Tibial artery (tissue), 4 donors: ENCODE measurements at regions not wholly inside any gene's neighbourhood (a gene's known extent, or its start where the extent isn't known, plus 50 kb on each side); places are given as distances from the start of the nearest gene placed in this dataset.
A peak's percentile ranks its signal among the peaks of the same experiment; 100 is the strongest.
"Not testable (repeated sequence)": the region's sequence is repeated elsewhere in the genome, so short reads cannot be mapped to it uniquely, and the experiment has no call there.

Source experiments
- DNase-seq, 2 donors: peaks; one replicate each; pipeline ENCODE4 v3.0.0-alpha.2; 2019
- H3K27ac ChIP-seq, 2 donors: fragments of 200-600 bp; sonication (generic) in 1 of 2; 1 replicate in 1 of 2; 2 replicates in 1 of 2; pipeline ENCODE4 v1.5.1; 2018 to 2019; ENCODE audit warnings: mild to moderate bottlenecking in 1 of 2
- H3K27me3 ChIP-seq, 2 donors: fragments of 200-600 bp; sonication (generic) in 1 of 2; one replicate each; pipeline versions ENCODE4 v1.5.1 to v1.6.0; 2016 to 2019
- H3K36me3 ChIP-seq, 3 donors: fragments of 200-600 bp; sonication (generic) in 2 of 3; one replicate each; pipeline ENCODE4 v1.5.1; 2016 to 2019; ENCODE audit warnings: mild to moderate bottlenecking in 2 of 3
- H3K4me1 ChIP-seq, 4 donors: fragments of 200-600 bp; sonication (generic) in 2 of 4; 1 replicate in 3 of 4; 2 replicates in 1 of 4; pipeline ENCODE4 v1.5.1; 2016 to 2019
- H3K4me3 ChIP-seq, 2 donors: fragments of 200-600 bp; sonication (generic) in 1 of 2; 1 replicate in 1 of 2; 2 replicates in 1 of 2; pipeline ENCODE4 v1.5.1; 2018 to 2019; ENCODE audit warnings: mild to moderate bottlenecking in 2 of 2
- H3K9me3 ChIP-seq, 3 donors: fragments of 200-600 bp; sonication (generic) in 1 of 3; one replicate each; pipeline ENCODE4 v1.5.1; 2016 to 2019
- intact Hi-C: fragments of 100-400 bp; cut with DNase I; formaldehyde crosslinking; loops from one replicate; pipeline ENCODE4 v1.15.0; 2023; ENCODE audit warnings: low total_unique reads
- TF ChIP-seq, protein P1 (sequence below), 2 experiments: fragments of 200-600 bp in 1 of 2; fragments of 450-650 bp in 1 of 2; IDR thresholded peaks; one replicate each; pipeline ENCODE4 v1.5.1; 2017 to 2019; ENCODE audit warnings: antibody characterized with exemption in 2 of 2, mild to moderate bottlenecking in 1 of 2, moderate library complexity in 1 of 2

DNA sequence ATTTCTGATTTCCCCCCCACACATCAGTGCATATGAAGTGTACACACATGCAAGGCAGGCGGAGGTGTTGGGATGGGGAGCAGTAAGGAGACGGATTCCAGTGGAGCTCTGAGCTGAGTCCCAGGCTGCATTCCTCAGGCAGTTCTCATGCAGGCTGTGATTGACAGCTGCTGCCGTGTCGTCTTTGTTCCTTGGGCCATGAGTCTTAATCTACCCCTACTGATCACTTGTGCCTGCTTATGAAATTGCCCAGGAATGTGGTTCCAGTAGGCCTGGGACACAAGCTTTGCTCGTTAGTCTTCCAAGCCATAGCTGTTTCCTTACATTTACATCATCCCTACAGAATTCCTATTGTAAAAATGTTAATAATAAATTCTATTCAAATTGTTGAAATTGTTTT lies 1241.9 kb downstream of the UQCRFS1 start:
- DNase-seq = no peak
- no peaks in the 10 kb centered on the region for H3K36me3 ChIP-seq
- no peaks in the 10 kb centered on the region for H3K27me3 ChIP-seq
- no peak overlapping the region for H3K27ac ChIP-seq
- no peaks in the 10 kb centered on the region for H3K9me3 ChIP-seq
- TF ChIP-seq, protein P1, sequence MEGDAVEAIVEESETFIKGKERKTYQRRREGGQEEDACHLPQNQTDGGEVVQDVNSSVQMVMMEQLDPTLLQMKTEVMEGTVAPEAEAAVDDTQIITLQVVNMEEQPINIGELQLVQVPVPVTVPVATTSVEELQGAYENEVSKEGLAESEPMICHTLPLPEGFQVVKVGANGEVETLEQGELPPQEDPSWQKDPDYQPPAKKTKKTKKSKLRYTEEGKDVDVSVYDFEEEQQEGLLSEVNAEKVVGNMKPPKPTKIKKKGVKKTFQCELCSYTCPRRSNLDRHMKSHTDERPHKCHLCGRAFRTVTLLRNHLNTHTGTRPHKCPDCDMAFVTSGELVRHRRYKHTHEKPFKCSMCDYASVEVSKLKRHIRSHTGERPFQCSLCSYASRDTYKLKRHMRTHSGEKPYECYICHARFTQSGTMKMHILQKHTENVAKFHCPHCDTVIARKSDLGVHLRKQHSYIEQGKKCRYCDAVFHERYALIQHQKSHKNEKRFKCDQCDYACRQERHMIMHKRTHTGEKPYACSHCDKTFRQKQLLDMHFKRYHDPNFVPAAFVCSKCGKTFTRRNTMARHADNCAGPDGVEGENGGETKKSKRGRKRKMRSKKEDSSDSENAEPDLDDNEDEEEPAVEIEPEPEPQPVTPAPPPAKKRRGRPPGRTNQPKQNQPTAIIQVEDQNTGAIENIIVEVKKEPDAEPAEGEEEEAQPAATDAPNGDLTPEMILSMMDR (IDR thresholded peaks at IDR 0.05) = no peak
- no peak overlapping the region for H3K4me3 ChIP-seq
- no peaks in the 10 kb centered on the region for H3K4me1 ChIP-seq
- intact Hi-C loops = no loop called here

- Histone ChIP-seq H3K27ac (no peak overlapping the region), H3K36me3 (no peaks in the 10 kb centered on the region), H3K9me3 (no peaks in the 10 kb centered on the region), H3K27me3 (no peaks in the 10 kb centered on the region), H3K4me3 (no peak overlapping the region), H3K4me1 (no peaks in the 10 kb centered on the region)
- no peak for DNase-seq
- intact Hi-C loops = no loop called here
- TF ChIP-seq, protein P1 (IDR thresholded peaks at IDR 0.05) = peak in 1 of 2 experiments; percentile 8
These were observed 1246.5 kb downstream of the UQCRFS1 start for GRCh38 chr19:27966390-27966816.

- TF ChIP-seq, protein P1 (IDR thresholded peaks at IDR 0.05) = no peak
- Histone ChIP-seq H3K36me3 (no peaks in the 10 kb centered on the region), H3K27ac (no peak overlapping the region), H3K4me1 (no peaks in the 10 kb centered on the region), H3K9me3 (no peaks in the 10 kb centered on the region), H3K27me3 (no peaks in the 10 kb centered on the region), H3K4me3 (no peak overlapping the region)
- no peak for DNase-seq
- intact Hi-C loops = no loop called here
These were observed 1248.8 kb downstream of the UQCRFS1 start for GRCh38 chr19:27964185-27964584.

DNA sequence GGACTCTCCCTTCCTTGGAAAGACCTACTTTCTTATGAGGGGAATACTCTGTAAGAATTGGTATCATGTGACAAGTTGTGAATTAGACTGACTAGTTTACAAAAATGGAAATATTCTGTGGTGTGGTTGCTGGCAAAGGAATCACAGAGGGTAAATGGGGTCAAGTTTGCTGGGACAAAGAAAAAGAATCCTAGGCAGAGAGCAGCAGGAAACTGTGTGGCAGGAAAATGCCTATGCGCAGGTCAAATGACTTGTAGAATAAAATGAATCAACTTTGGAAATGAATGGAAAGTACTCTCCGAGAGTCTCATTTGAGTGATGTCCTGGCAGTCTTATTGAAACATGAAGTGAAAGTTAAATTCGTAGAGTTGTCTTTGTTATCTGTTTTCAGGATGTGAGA lies 1250.7 kb downstream of the UQCRFS1 start:
- Histone ChIP-seq H3K36me3 (no peaks in the 10 kb centered on the region), H3K4me1 (no peaks in the 10 kb centered on the region), H3K4me3 (no peak overlapping the region), H3K27ac (no peak overlapping the region), H3K27me3 (no peaks in the 10 kb centered on the region), H3K9me3 (no peaks in the 10 kb centered on the region)
- intact Hi-C loops = no loop called here
- no peak for DNase-seq
- TF ChIP-seq, protein P1 (IDR thresholded peaks at IDR 0.05) = no peak

GRCh38 chr19:27955485-27956480 lies 1257.2 kb downstream of the UQCRFS1 start:
- no peak overlapping the region for H3K4me3 ChIP-seq
- H3K27ac ChIP-seq = no peak overlapping the region
- H3K4me1 ChIP-seq = no peaks in the 10 kb centered on the region
- TF ChIP-seq, protein P1 (IDR thresholded peaks at IDR 0.05) = no peak
- intact Hi-C loops = no loop called here
- no peaks in the 10 kb centered on the region for H3K9me3 ChIP-seq
- DNase-seq = no peak
- no peaks in the 10 kb centered on the region for H3K27me3 ChIP-seq
- no peaks in the 10 kb centered on the region for H3K36me3 ChIP-seq

GRCh38 chr19:27942607-27943006 lies 1270.3 kb downstream of the UQCRFS1 start:
- H3K27me3 ChIP-seq, intact Hi-C loops, DNase-seq, H3K4me1 ChIP-seq, H3K27ac ChIP-seq, H3K36me3 ChIP-seq, H3K9me3 ChIP-seq, H3K4me3 ChIP-seq: not testable (repeated sequence)
